NOMO-1 treated with DMSO at 0.1 percent for 48 hours (cell line): ENCODE measurements at regions not wholly inside any gene's neighbourhood (a gene's known extent, or its start where the extent isn't known, plus 50 kb on each side); places are given as distances from the start of the nearest gene placed in this dataset.

Experiments
- DNase-seq: peaks from one replicate; lab custom pipeline; 2025; ENCODE audit not compliant: unreplicated experiment; lab: John Stamatoyannopoulos, UW

- no peak for DNase-seq
These were observed 149.9 kb downstream of the CEBPB start for GRCh38 chr20:50340541-50340940.

GRCh38 chr20:50341050-50341449 is 150.4 kb downstream of the CEBPB start:
- no peak for DNase-seq

GRCh38 chr20:50341880-50342637 is 151.4 kb downstream of the CEBPB start:
- no peak for DNase-seq

GRCh38 chr20:50342638-50343102 is 152.0 kb downstream of the CEBPB start:
- DNase-seq = no peak

GRCh38 chr20:50343125-50343489 is 152.5 kb downstream of the CEBPB start:
- no peak for DNase-seq

- no peak for DNase-seq
These were observed 153.0 kb downstream of the CEBPB start for GRCh38 chr20:50343490-50344179.

GRCh38 chr20:50344232-50345071 is 153.8 kb downstream of the CEBPB start:
- peak; percentile 45 for DNase-seq

GRCh38 chr20:50345712-50346373 is 155.2 kb downstream of the CEBPB start:
- no peak for DNase-seq

GRCh38 chr20:50346374-50347283 is 156.0 kb downstream of the CEBPB start:
- peak; percentile 60 for DNase-seq

GRCh38 chr20:50347284-50348063 is 156.8 kb downstream of the CEBPB start:
- no peak for DNase-seq

GRCh38 chr20:50348096-50348495 is 157.5 kb downstream of the CEBPB start:
- DNase-seq = peak; percentile 84

GRCh38 chr20:50350510-50351249 is 159.5 kb upstream of the PTPN1 start:
- DNase-seq = no peak

GRCh38 chr20:50351541-50351940 is 158.6 kb upstream of the PTPN1 start:
- no peak for DNase-seq

GRCh38 chr20:50353289-50353961 is 156.8 kb upstream of the PTPN1 start:
- DNase-seq = peak; percentile 64

GRCh38 chr20:50354721-50355589 is 155.2 kb upstream of the PTPN1 start:
- no peak for DNase-seq

- DNase-seq = no peak
These were observed 154.3 kb upstream of the PTPN1 start for GRCh38 chr20:50355590-50356524.
